ENCODE measurements at regions not wholly inside any gene's neighbourhood (a gene's known extent, or its start where the extent isn't known, plus 50 kb on each side); places are given as distances from the start of the nearest gene placed in this dataset.

DNA sequence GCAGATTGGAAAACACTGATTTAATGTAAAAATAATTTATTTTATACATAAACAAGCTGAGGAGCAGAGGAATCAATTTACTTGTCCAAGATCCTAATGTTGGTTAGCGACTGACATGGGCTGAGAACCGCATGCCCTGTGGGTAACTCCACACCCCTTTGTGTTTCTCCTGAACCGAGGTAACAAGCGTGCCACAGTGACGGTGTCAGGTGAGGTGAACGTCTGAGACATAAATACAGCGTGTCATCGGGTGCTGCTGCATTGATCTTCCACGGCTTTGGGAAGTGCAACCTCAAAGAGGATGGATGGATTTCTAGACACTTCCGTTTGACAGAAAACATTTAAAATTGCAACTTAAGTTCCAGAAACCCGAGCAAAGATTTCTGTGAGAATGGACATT is 386.8 kb upstream of the ADARB2 start:
- Histone ChIP-seq H3K4me3 (no peak overlapping the region), H3K9me3 (no peaks in the 10 kb centered on the region), H3K4me1 (no peaks in the 10 kb centered on the region), H3K27me3 (no peaks in the 10 kb centered on the region), H3K27ac (no peak overlapping the region), H3K36me3 (no peaks in the 10 kb centered on the region)
- no peak for DNase-seq
- TF ChIP-seq, protein P1, sequence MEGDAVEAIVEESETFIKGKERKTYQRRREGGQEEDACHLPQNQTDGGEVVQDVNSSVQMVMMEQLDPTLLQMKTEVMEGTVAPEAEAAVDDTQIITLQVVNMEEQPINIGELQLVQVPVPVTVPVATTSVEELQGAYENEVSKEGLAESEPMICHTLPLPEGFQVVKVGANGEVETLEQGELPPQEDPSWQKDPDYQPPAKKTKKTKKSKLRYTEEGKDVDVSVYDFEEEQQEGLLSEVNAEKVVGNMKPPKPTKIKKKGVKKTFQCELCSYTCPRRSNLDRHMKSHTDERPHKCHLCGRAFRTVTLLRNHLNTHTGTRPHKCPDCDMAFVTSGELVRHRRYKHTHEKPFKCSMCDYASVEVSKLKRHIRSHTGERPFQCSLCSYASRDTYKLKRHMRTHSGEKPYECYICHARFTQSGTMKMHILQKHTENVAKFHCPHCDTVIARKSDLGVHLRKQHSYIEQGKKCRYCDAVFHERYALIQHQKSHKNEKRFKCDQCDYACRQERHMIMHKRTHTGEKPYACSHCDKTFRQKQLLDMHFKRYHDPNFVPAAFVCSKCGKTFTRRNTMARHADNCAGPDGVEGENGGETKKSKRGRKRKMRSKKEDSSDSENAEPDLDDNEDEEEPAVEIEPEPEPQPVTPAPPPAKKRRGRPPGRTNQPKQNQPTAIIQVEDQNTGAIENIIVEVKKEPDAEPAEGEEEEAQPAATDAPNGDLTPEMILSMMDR (IDR thresholded peaks at IDR 0.05): no peak
- intact Hi-C loops (cut with DNase I; ENCODE audit: low total_unique reads): no loop called here

GRCh38 chr10:2122431-2123124 is 385.3 kb upstream of the ADARB2 start:
- H3K36me3 ChIP-seq: no peaks in the 10 kb centered on the region
- TF ChIP-seq, protein P1 (IDR thresholded peaks at IDR 0.05): no peak

DNA sequence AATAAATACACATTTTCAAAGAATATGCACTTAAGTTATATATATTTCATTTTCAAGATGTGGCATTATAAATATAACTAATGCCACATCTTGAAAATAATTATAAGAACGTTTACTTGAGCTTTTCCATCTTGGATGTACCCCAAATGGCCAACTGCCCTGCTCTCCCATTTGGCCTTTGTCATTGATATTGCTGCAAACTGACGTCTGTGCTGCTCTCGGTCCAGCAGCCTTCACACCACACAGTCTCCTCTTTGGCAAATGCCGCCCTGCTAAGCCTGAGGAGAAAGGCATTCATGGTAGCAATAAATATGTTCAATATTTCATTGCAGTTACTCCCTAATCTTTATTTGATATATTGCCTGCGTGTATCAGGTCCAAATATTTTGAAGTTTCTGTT is 384.6 kb upstream of the ADARB2 start:
- Histone ChIP-seq H3K4me1 (no peaks in the 10 kb centered on the region), H3K27me3 (no peaks in the 10 kb centered on the region), H3K9me3 (peaks cover 0 to 6% (median 0%) of the 10 kb centered on the region in 3 donors), H3K27ac (no peak overlapping the region), H3K4me3 (no peak overlapping the region), H3K36me3 (no peaks in the 10 kb centered on the region)
- TF ChIP-seq, protein P1 (IDR thresholded peaks at IDR 0.05): no peak
- DNase-seq: no peak
- intact Hi-C loops (cut with DNase I; ENCODE audit: low total_unique reads): no loop called here

More at GRCh38 chr10:2122431-2123124, 385.3 kb upstream of the ADARB2 start:
- DNase-seq: no peak
- Histone ChIP-seq H3K4me3 (no peak overlapping the region), H3K4me1 (no peaks in the 10 kb centered on the region), H3K27ac (no peak overlapping the region), H3K27me3 (no peaks in the 10 kb centered on the region), H3K9me3 (peaks cover 0 to under 1% (median 0%) of the 10 kb centered on the region in 3 donors)
- intact Hi-C loops (cut with DNase I; ENCODE audit: low total_unique reads): no loop called here

DNA sequence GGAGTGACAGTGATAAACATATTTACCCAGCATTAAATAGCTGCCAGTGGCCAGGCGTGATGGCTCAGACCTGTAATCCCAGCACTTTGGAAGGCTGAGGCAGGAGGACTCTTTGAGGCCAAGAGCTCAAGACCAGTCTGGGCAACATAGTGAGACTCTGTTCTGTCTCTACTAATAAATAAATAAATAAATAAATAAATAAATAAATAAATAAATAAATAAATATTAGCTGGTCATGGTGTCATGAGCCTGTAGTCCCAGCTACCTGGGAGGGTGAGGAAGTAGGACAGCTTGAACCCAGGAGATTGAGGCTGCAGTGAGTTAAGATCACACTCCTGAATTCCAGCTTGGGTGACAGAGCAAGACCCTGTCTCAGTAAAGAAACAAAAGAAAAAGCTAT is 384.0 kb upstream of the ADARB2 start:
- Histone ChIP-seq H3K36me3 (no peaks in the 10 kb centered on the region), H3K4me3 (no peak overlapping the region), H3K27ac (no peak overlapping the region), H3K27me3 (no peaks in the 10 kb centered on the region), H3K9me3 (peaks cover 0 to 8% (median 0%) of the 10 kb centered on the region in 3 donors), H3K4me1 (no peaks in the 10 kb centered on the region)
- intact Hi-C loops (cut with DNase I; ENCODE audit: low total_unique reads): no loop called here
- TF ChIP-seq, protein P1 (IDR thresholded peaks at IDR 0.05): no peak
- no peak for DNase-seq

GRCh38 chr10:2120746-2121145 is 383.4 kb upstream of the ADARB2 start:
- Histone ChIP-seq H3K27me3 (no peaks in the 10 kb centered on the region), H3K9me3 (peaks cover 0 to 8% (median 0%) of the 10 kb centered on the region in 3 donors), H3K4me3 (no peak overlapping the region), H3K36me3 (no peaks in the 10 kb centered on the region), H3K27ac (no peak overlapping the region), H3K4me1 (no peaks in the 10 kb centered on the region)
- DNase-seq: no peak
- TF ChIP-seq, protein P1 (IDR thresholded peaks at IDR 0.05): no peak
- intact Hi-C loops (cut with DNase I; ENCODE audit: low total_unique reads): no loop called here

Measured in tibial artery (tissue), 4 donors.